ENCODE measurements at regions not wholly inside any gene's neighbourhood (a gene's known extent, or its start where the extent isn't known, plus 50 kb on each side); places are given as distances from the start of the nearest gene placed in this dataset.
"Not testable (repeated sequence)": the region's sequence is repeated elsewhere in the genome, so short reads cannot be mapped to it uniquely, and the experiment has no call there.

DNA sequence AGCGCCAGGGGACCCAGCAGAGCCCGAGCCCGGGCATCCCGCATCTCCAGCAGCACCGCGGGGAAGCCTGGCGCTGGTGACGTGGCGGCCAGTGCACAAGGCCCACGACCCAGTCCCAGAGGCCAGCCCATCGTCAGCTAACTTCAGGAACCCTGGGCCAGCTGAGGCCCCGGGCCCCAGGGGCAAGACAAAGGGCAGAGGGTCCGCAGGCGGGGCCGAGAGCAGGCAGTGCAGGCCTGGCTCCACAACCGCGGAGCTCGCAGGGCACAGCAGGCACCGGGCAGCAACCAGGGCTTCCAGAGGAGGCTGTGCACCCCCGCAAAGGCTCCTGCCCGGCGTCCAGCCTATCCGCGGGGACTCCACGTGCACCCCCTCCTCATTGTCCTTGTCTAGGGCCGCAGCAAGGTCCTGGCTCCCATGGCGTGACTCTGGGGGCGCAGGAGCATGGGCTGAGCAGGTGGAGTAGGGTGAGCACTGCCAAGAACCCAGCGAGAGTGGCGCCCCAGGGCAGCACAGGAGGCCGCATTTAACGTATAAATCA, 352.5 kb downstream of the KCNJ18 start:
- H3K4me3 ChIP-seq (ENCODE audit: low read depth, low read length); DNase-seq (ENCODE audit: low read depth): not testable (repeated sequence)

GRCh38 chr17:22047521-22047920, 355.2 kb downstream of the KCNJ18 start:
- not testable (repeated sequence) for DNase-seq (ENCODE audit: low read depth); H3K4me3 ChIP-seq (ENCODE audit: low read depth, low read length)

DNA sequence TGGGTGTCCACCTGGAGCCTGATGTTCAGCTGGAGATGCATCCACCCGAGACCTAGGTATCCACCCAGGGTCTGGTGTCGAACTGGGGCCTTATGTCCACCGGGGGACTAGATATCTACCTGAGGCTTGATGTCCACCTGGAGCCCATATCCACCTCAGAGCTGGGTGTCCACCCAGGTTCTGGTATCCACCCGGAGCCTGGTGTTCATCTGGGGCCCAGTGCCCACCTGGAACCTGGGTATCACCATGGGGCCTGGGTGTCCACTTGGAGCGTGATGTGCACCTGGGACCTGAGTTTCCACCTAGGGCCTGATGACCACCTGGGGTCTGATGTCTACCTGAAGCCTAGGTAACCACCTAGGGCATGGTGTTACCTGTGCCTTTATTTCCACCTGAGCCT, 355.9 kb downstream of the KCNJ18 start:
- not testable (repeated sequence) for H3K4me3 ChIP-seq (ENCODE audit: low read depth, low read length); DNase-seq (ENCODE audit: low read depth)

GRCh38 chr17:22050766-22051165, 358.4 kb downstream of the KCNJ18 start:
- not testable (repeated sequence) for H3K4me3 ChIP-seq (ENCODE audit: low read depth, low read length); DNase-seq (ENCODE audit: low read depth)

- H3K4me3 ChIP-seq (ENCODE audit: low read depth, low read length); DNase-seq (ENCODE audit: low read depth): not testable (repeated sequence)
Measured at GRCh38 chr17:22052715-22053114, 360.4 kb downstream of the KCNJ18 start.

- not testable (repeated sequence) for H3K4me3 ChIP-seq (ENCODE audit: low read depth, low read length); DNase-seq (ENCODE audit: low read depth)
Measured at GRCh38 chr17:22056566-22056965, 364.2 kb downstream of the KCNJ18 start.

DNA sequence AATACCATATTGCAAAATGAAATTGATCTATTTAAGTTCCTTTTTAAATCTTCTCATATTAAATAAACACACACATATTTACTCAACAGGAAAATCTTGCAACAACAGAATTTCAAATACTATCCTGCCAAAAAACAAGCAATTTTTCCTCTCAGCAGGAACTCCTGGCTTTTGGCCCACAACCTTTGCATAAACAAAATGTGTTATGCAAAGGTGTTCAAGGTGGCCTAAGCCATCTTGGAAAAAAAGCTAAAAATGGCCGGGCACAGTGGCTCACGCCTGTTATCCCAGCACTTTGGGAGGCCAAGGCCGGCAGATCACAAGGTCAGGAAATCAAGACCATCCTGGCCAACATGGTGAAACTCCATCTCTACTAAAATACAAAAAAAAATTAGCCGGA, 383.6 kb downstream of the KCNJ18 start:
- DNase-seq (ENCODE audit: low read depth) = not testable (repeated sequence)

GRCh38 chr17:22088589-22088988, 396.3 kb downstream of the KCNJ18 start:
- not testable (repeated sequence) for H3K4me3 ChIP-seq (ENCODE audit: low read depth, low read length)

More for the DNA sequence above, 383.6 kb downstream of the KCNJ18 start:
- not testable (repeated sequence) for H3K4me3 ChIP-seq (ENCODE audit: low read depth, low read length)

DNA sequence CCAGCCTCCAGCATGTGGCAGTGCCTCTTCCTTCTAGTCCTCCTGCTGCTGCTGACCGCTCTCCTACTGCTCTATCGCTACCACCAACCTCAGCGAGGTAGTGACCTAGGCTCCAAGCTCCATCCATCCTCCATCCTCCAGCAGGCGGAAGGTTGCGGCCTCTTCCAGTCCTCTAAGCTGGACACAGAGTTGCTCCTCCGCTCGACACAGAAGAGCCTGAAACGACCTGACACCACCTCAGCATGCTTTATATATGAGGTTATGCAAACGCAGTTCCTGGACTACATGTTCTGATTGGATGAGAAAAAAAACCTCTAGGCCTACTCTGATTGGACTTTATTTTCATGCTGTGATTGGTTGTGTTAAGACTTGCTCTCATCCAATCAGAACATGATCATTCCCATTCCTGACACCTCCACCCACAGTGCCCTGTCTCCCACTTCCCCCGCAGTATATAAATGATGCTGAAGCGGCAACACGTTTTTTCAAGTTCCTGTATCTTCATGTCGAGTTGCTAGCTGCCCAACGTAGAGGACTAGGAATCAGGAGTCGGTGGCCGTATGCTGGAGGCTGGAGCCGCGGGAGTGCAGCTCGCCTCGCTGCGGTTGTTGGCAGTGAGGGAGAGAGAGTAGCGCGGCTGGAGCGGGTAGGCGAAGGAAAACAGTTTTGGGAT, 398.1 kb downstream of the KCNJ18 start:
- DNase-seq (ENCODE audit: low read depth) = no peak
- no peak for TF ChIP-seq CTCF (IDR thresholded peaks at IDR 0.05; ENCODE audit: control insufficient read depth, extremely low read depth, insufficient read depth)
- H3K4me3 ChIP-seq (ENCODE audit: low read depth, low read length) = no peak overlapping the region

More at GRCh38 chr17:22088589-22088988, 396.3 kb downstream of the KCNJ18 start:
- not testable (repeated sequence) for DNase-seq (ENCODE audit: low read depth)

DNA sequence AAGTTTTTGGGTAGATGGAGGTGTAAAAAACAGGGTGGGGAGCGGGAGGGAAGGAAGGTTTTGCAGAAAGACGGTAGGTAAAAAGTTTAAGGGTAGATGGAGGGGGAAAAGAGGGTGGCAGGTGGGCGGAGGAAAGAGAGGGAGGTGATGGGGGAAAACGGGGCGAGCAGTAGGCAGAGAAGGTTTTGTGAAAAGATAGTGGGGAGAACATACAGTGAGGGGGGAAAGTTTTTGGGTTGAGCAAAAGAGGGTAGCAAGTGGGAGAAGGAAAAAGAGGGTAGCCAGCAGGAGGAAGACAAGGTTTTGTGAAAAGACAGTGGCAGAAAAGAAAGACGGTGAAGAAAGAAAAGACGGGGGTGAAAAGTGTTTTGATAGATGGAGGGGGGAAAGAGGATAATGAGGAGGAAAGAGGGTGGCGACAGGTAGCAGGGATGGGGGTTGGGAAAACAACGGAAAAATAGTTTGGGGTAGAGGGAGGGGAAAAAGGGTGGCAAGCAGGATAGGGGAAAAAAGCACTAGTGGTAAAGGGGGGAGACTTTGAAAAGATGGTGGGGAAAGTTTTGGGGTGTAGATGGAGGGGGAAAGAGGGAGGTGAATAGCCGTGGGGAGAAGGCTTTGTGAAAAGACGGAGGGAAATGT, 398.8 kb downstream of the KCNJ18 start:
- not testable (repeated sequence) for DNase-seq (ENCODE audit: low read depth)

GRCh38 chr17:22091840-22092239, 399.5 kb downstream of the KCNJ18 start:
- not testable (repeated sequence) for DNase-seq (ENCODE audit: low read depth); H3K4me3 ChIP-seq (ENCODE audit: low read depth, low read length)

More for the DNA sequence above, 398.8 kb downstream of the KCNJ18 start:
- not testable (repeated sequence) for H3K4me3 ChIP-seq (ENCODE audit: low read depth, low read length)

- not testable (repeated sequence) for DNase-seq (ENCODE audit: low read depth); H3K4me3 ChIP-seq (ENCODE audit: low read depth, low read length)
Measured at GRCh38 chr17:22095414-22095813, 403.1 kb downstream of the KCNJ18 start.

DNA sequence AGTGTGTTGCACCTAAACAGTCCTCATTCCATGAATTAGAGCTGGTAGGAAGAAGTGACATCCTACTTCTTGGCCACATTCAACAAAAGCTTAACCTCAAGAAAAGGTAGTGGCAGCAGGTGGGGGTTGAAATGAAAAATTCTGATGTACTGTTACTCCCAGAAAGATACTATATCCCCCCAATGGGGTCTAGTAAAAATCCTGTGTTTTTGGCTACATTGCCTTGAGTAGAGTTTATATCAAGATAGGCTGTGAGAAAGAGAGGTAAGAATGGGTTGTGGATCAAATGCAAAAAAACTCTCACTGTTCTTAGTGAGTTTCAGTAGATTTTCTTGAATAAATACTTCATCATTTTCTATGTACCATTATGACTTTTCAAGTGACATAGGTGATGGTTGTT, 407.3 kb downstream of the KCNJ18 start:
- not testable (repeated sequence) for H3K4me3 ChIP-seq (ENCODE audit: low read depth, low read length); DNase-seq (ENCODE audit: low read depth)

DNA sequence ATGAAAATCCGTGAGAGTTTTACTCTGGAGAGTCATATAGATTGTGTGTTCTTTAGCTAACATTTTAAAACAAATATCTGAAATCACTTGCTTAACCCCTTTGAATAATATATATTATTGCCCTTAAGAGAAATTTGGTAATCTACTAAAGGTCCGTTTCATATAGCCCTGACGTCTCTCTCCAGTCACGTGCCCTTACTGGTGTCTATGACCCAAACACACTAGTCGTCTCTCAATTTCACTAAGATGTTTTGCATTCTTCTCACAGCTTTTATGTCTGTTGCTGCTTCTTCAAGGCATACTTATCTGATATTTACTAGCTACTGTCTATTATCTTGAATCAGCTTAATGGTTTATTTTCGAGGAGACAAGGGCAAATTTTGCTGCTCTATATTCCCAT, 409.9 kb downstream of the KCNJ18 start:
- DNase-seq (ENCODE audit: low read depth) = no peak
- no peak overlapping the region for H3K4me3 ChIP-seq (ENCODE audit: low read depth, low read length)
- TF ChIP-seq CTCF (IDR thresholded peaks at IDR 0.05; ENCODE audit: control insufficient read depth, extremely low read depth, insufficient read depth) = no peak

GRCh38 chr17:22116720-22117119, 424.4 kb downstream of the KCNJ18 start:
- not testable (repeated sequence) for DNase-seq (ENCODE audit: low read depth); H3K4me3 ChIP-seq (ENCODE audit: low read depth, low read length)

- not testable (repeated sequence) for DNase-seq (ENCODE audit: low read depth); H3K4me3 ChIP-seq (ENCODE audit: low read depth, low read length)
Measured at GRCh38 chr17:22117401-22117800, 425.1 kb downstream of the KCNJ18 start.

DNA sequence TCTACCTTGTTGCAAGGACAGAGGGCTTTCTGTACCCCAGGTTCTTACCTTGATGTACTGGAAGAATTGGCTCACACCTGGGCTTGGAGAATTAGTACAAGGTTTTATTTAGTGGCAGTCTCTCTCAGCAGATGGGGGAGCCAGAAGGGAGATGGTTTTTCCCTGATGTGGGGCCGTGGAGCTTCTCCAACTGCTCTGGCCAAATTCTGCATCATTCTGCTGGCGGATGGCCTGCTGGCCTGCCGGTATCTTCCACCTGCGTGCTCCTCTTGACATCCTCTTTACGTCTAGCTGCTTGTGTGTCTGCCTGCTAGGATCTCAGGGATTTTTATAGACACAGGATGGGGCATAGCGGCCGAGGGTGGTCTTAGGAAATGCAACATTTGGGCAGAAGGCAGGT, 426.7 kb downstream of the KCNJ18 start:
- not testable (repeated sequence) for H3K4me3 ChIP-seq (ENCODE audit: low read depth, low read length); DNase-seq (ENCODE audit: low read depth)
